Activated CD8-positive, alpha-beta memory T cell treated with anti-CD3 and anti-CD28 coated beads for 36 hours (primary cell): ENCODE measurements at regions not wholly inside any gene's neighbourhood (a gene's known extent, or its start where the extent isn't known, plus 50 kb on each side); places are given as distances from the start of the nearest gene placed in this dataset.
"Not testable (repeated sequence)": the region's sequence is repeated elsewhere in the genome, so short reads cannot be mapped to it uniquely, and the experiment has no call there.

ENCODE experiments used
- CTCF ChIA-PET: fragments of 350-600 bp; sonication (Branson Sonifier 250); formaldehyde crosslinking; loops from one replicate; lab custom pipeline; 2021; ENCODE audit warnings: antibody characterized with exemption; lab: Charles Lee
- POLR2A ChIA-PET: fragments of 350-600 bp; sonication (Branson Sonifier 250); formaldehyde crosslinking; loops from one replicate; lab custom pipeline; 2021; ENCODE audit warnings: antibody characterized with exemption; lab: Charles Lee

DNA sequence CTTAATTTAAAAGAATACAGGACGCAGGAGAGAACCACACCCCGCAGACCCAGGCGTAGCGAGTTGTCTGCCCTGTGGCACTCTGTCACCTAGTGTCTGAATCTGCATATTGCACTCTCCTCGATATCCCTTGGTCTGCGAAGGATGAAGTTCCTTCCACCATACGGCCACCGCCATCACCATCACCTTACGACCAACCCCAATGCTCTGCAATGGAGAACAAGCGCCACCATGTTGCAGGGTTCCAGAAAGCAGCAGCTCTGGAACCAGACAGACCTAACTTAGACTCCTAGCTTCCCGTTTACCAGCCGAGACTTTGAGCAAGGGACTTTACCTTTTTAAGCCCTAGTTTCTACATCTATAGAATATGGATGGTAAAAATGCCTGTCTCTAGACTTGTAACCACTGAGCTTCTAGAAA, 77.4 kb upstream of the DMRT1 start:
- POLR2A ChIA-PET: no interaction called here
- CTCF ChIA-PET: no interaction called here

GRCh38 chr9:764986-765385, 76.5 kb upstream of the DMRT1 start:
- ChIA-PET POLR2A (no interaction called here), CTCF (no interaction called here)

- CTCF ChIA-PET: not testable (repeated sequence)
- POLR2A ChIA-PET: interaction anchor here (0.5 kb wide), 1 partner anchor 19 kb away, joined by 3 read pairs; no protein-coding TSS in a partner anchor
These were observed 74.4 kb upstream of the DMRT1 start for GRCh38 chr9:767061-767561.

GRCh38 chr9:776086-776485, 65.4 kb upstream of the DMRT1 start:
- ChIA-PET POLR2A (no interaction called here), CTCF (no interaction called here)

DNA sequence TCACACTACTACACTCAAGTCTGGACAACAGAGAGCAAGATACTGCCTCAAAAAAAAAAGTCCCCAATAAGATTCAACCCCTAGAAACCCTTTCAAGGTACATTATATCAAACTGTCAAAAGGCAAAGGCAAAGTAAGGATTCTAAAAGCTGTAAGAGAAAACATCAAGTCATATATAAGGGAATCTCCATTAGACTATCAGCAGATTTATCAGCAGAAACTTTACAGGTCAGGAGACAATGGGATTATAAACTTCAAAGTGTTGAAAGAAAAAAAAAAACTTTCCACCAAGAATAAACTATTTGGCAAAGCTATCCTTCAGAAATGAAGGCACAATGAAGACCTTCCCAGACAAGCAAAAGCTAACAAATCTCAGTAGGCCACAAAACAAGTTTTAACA, 63.5 kb upstream of the DMRT1 start:
- POLR2A ChIA-PET: no interaction called here
- CTCF ChIA-PET: interaction anchor here (0.8 kb wide), 1 partner anchor 21 kb away, joined by 3 read pairs; no protein-coding TSS in a partner anchor

- POLR2A ChIA-PET: no interaction called here
- CTCF ChIA-PET: no interaction called here
These were observed 57.3 kb upstream of the DMRT1 start for GRCh38 chr9:784202-784601.

GRCh38 chr9:784916-785315, 56.6 kb upstream of the DMRT1 start:
- ChIA-PET POLR2A (no interaction called here), CTCF (interaction anchor here (0.6 kb wide), 1 partner anchor 74 kb away, joined by 6 read pairs; no protein-coding TSS in a partner anchor)

DNA sequence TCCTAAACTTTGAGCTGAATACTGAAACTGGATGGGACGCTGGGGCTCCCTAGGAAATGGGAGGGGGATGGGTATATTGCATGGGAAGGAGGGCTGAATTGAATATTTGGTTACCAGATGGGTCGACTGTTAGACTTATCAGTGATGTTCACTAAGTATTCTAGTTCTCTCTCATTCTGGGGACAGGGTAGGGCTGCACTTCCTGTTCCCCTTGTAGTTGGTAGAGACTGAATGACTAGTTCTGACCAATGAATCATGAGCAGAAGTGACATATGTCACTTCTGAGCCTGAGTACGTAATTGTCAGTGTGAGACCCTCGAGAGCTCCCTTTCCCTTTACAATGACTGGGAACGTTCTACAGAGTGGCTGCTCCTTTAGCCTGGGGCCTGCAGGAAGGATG, 55.5 kb upstream of the DMRT1 start:
- ChIA-PET CTCF (interaction anchor here (1.2 kb wide), 1 partner anchor 21 kb away, joined by 3 read pairs; no protein-coding TSS in a partner anchor), POLR2A (no interaction called here)

DNA sequence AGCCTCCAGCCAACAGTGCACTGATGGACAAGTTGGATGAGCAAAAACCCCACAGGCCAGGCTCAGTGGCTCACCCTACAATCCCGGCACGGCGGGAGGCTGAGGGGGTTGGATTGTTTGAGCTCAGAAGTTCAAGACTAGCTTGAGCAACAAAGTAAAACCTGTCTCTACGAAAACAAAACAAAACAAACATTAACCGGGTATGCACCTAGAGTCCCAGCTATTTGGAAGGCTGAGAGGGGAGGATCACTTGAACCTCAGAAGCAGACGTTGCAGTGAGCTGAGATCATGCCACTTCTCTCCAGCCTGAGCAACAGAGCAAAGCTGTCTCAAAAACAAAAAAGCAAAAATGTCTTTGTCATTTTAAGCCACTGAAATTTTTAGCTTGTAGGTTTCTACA, 55.1 kb upstream of the DMRT1 start:
- ChIA-PET CTCF (interaction anchor here (1.2 kb wide), 1 partner anchor 21 kb away, joined by 3 read pairs; no protein-coding TSS in a partner anchor), POLR2A (no interaction called here)

DNA sequence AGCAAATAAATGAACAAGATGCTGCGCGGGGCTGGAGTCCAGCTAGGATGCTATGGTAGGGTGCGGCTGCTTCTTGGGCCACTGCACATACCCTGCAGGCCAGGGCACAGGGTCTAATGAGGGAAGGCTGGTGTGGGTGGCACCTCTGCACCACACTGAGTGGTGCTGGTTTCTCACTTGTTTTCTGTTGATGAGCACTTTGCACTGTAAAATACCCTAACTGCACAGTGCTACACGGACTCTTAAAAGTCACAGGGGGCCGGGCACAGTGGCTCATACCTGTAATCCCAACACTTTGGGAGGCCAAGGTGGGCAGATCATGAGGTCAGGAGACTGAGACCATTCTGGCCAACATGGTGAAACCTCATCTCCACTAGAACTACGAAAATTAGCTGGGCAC, 52.7 kb upstream of the DMRT1 start:
- CTCF ChIA-PET: no interaction called here
- POLR2A ChIA-PET: no interaction called here
